Chondrocyte (in vitro differentiated cells): ENCODE measurements at regions not wholly inside any gene's neighbourhood (a gene's known extent, or its start where the extent isn't known, plus 50 kb on each side); places are given as distances from the start of the nearest gene placed in this dataset.

Experiments
- DNase-seq: peaks from one replicate; pipeline ENCODE4 v3.0.0; 2021; ENCODE audit warnings: mixed read lengths, low spot score
- H3K27ac Mint-ChIP-seq: one replicate; pipeline ENCODE4 v1.8.0; 2021; ENCODE audit warnings: mild to moderate bottlenecking, moderate library complexity, mixed read lengths; ENCODE audit not compliant: unreplicated experiment
- H3K27me3 Mint-ChIP-seq: 2 replicates; pipeline ENCODE4 v1.8.0; 2021; ENCODE audit warnings: low read depth, mixed read lengths
- H3K36me3 Mint-ChIP-seq: 2 replicates; pipeline ENCODE4 v1.8.0; 2021; ENCODE audit warnings: low read depth, mixed read lengths
- H3K4me1 Mint-ChIP-seq: 2 replicates; pipeline ENCODE4 v1.8.0; 2021; ENCODE audit warnings: low read depth, mild to moderate bottlenecking, mixed read lengths
- H3K4me3 Mint-ChIP-seq: one replicate; pipeline ENCODE4 v1.8.0; 2021; ENCODE audit warnings: mild to moderate bottlenecking, moderate library complexity, mixed read lengths; ENCODE audit not compliant: unreplicated experiment
- H3K9me3 Mint-ChIP-seq: 2 replicates; pipeline ENCODE4 v1.8.0; 2021; ENCODE audit warnings: low read depth, mixed read lengths
- CTCF ChIP-seq: fragments of 200-600 bp; sonication (generic); IDR thresholded peaks from 2 replicates; pipeline ENCODE4 v1.5.0; 2021; ENCODE audit warnings: antibody characterized with exemption, mild to moderate bottlenecking, moderate library complexity

DNA sequence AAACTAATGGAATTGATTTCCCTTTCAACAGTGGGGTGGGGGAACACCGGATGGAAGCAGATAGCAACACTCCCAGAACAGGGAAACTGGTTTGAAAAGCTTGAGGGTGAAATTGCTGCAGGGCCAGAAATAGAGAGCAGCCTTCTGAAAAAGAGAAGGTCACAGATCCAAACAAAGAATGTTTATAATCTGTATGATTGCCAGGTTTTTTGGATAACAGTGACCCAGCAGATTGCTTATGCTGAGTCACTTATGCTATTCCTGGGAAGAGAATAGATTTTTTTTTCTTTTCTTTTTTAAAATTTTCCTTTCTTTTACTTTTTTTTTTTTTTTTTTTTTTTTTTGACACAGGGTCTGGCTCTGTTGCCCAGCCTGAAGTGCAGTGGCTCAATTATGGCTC lies 641.3 kb downstream of the KCNJ2 start:
- Mint-ChIP-seq H3K4me1 (peaks cover 10% of the 10 kb centered on the region), H3K36me3 (no peaks in the 10 kb centered on the region), H3K4me3 (no peak overlapping the region), H3K27me3 (no peaks in the 10 kb centered on the region), H3K9me3 (peaks cover 3% of the 10 kb centered on the region), H3K27ac (no peak overlapping the region)
- no peak for TF ChIP-seq CTCF
- no peak for DNase-seq

DNA sequence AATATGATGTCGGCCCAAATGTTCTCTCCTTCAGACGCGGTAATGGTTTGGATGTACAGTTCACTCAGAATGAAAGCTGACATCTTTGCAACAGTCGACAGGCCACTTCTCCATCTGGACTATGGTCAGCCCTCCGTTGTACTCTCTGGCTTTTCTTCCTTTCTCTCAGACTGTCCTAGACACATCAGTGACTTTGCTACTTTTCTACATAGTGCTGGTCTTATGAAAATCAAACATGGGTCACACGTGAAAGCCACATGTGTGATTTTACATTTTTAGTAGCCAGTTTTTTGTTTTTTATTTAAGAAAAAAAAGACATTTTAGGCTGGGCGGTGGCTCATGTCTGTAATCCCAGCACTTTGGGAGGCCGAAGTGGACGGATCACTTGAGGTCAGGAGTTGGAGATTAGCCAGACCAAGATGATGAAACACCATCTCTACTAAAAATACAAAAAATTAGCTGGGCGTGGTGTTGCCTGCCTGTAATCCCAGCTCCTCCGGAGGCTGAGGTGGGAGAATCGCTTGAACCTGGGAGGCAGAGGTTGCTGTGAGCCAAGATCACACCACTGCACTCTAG lies 644.1 kb downstream of the KCNJ2 start:
- Mint-ChIP-seq H3K36me3 (no peaks in the 10 kb centered on the region), H3K27ac (no peak overlapping the region), H3K9me3 (peaks cover 6% of the 10 kb centered on the region), H3K4me3 (no peak overlapping the region), H3K27me3 (no peaks in the 10 kb centered on the region), H3K4me1 (peaks cover 10% of the 10 kb centered on the region)
- DNase-seq, result no peak
- no peak for TF ChIP-seq CTCF

DNA sequence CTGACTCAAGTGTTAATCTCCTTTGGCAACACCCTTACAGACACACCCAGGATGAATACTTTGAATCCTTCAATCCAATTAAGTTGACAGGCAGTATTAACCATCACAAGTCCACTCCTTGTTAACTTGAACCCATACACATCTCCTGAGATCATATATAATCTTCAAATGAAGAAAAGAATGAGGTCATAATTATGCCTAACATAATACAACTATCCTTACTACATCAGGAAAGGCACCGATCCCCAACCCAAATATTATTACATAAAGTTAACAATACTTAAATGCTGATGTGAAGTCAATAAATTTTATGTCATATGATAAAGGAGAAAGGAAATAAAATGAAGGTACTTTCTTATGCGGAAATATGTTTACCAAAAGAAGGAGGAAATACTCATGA lies 649.9 kb downstream of the KCNJ2 start:
- Mint-ChIP-seq H3K4me1 (no peaks in the 10 kb centered on the region), H3K9me3 (peaks cover 15% of the 10 kb centered on the region), H3K27ac (no peak overlapping the region), H3K4me3 (no peak overlapping the region), H3K36me3 (peaks cover 2% of the 10 kb centered on the region), H3K27me3 (no peaks in the 10 kb centered on the region)
- DNase-seq, result no peak
- TF ChIP-seq CTCF, result no peak

GRCh38 chr17:70820276-70820675 lies 650.9 kb downstream of the KCNJ2 start:
- Mint-ChIP-seq H3K36me3 (peaks cover 2% of the 10 kb centered on the region), H3K4me3 (no peak overlapping the region), H3K27me3 (no peaks in the 10 kb centered on the region), H3K27ac (no peak overlapping the region), H3K9me3 (peaks cover 15% of the 10 kb centered on the region), H3K4me1 (peaks cover 2% of the 10 kb centered on the region)
- no peak for DNase-seq
- TF ChIP-seq CTCF, result no peak

DNA sequence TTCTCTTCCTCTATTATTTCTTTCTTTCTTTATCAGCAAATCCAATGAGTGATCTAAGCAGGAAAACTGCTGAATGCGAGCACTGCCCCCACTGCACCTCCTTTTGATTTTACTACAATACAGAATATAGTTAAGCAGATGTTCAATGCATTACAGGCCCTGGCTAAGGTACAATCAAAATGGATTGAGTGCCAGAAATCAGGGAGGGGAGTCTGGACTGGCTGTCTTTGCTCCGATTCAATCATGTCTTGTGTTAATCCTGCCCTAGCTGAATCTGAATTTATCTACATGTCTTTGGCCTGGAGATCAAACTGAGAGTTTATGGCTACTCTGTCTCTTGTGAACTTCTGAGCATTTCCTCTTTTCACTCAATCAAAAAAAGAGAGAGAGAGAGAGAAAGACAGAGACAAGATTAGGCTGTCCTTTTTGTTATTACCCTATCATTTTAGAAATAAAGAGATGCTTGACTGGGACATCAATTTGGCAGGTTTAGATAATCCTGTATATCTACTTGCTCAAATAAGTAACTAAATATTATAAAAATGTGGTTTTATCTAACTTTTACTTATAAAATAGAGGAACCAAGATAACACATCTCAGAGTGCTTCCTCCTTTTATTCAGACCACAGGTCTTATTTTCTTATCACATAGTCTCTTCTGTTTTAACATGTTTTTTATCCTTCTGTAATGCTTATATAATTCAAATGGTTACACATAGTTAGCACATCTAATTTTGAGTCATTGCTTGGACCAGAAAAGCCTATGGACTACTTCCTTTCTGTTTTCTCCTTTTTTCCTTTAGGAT lies 656.2 kb downstream of the KCNJ2 start:
- H3K27ac Mint-ChIP-seq, result no peak overlapping the region
- no peak overlapping the region for H3K4me3 Mint-ChIP-seq
- peaks cover 17% of the 10 kb centered on the region for H3K9me3 Mint-ChIP-seq
- H3K36me3 Mint-ChIP-seq, result peaks cover 2% of the 10 kb centered on the region
- TF ChIP-seq CTCF, result no peak
- peaks cover 4% of the 10 kb centered on the region for H3K4me1 Mint-ChIP-seq
- no peaks in the 10 kb centered on the region for H3K27me3 Mint-ChIP-seq
- no peak for DNase-seq
